ENCODE measurements at regions not wholly inside any gene's neighbourhood (a gene's known extent, or its start where the extent isn't known, plus 50 kb on each side); places are given as distances from the start of the nearest gene placed in this dataset.

- TF ChIP-seq CTCF (conservative IDR thresholded peaks at IDR 0.05): no peak
- no peak overlapping the region for H3K27ac ChIP-seq
Observed at GRCh38 chr5:168174376-168174775, 117.1 kb upstream of the WWC1 start.

GRCh38 chr5:168176251-168176650 is 115.2 kb upstream of the WWC1 start:
- TF ChIP-seq CTCF (conservative IDR thresholded peaks at IDR 0.05): no peak
- H3K27ac ChIP-seq: no peak overlapping the region

GRCh38 chr5:168176941-168177340 is 114.5 kb upstream of the WWC1 start:
- TF ChIP-seq CTCF (conservative IDR thresholded peaks at IDR 0.05): no peak
- H3K27ac ChIP-seq: no peak overlapping the region

GRCh38 chr5:168177831-168178450 is 113.5 kb upstream of the WWC1 start:
- H3K27ac ChIP-seq: no peak overlapping the region

GRCh38 chr5:168179192-168179593 is 112.3 kb upstream of the WWC1 start:
- H3K27ac ChIP-seq: no peak overlapping the region
- TF ChIP-seq CTCF (conservative IDR thresholded peaks at IDR 0.05): no peak

More at GRCh38 chr5:168177831-168178450, 113.5 kb upstream of the WWC1 start:
- TF ChIP-seq CTCF (conservative IDR thresholded peaks at IDR 0.05): no peak

GRCh38 chr5:168182269-168182668 is 109.2 kb upstream of the WWC1 start:
- H3K27ac ChIP-seq: no peak overlapping the region
- TF ChIP-seq CTCF (conservative IDR thresholded peaks at IDR 0.05): no peak

- no peak overlapping the region for H3K27ac ChIP-seq
- TF ChIP-seq CTCF (conservative IDR thresholded peaks at IDR 0.05): no peak
Observed at GRCh38 chr5:168184103-168184502, 107.3 kb upstream of the WWC1 start.
